HG03139 (cell line): ENCODE measurements at regions not wholly inside any gene's neighbourhood (a gene's known extent, or its start where the extent isn't known, plus 50 kb on each side); places are given as distances from the start of the nearest gene placed in this dataset.
"Not testable (repeated sequence)": the region's sequence is repeated elsewhere in the genome, so short reads cannot be mapped to it uniquely, and the experiment has no call there.

Source experiments
- ATAC-seq: cut with Tn5 transposase; IDR thresholded peaks from one replicate; pipeline ENCODE4 v1.9.1; 2021; ENCODE audit not compliant: unreplicated experiment

GRCh38 chr16:10232757-10233156, 50.5 kb upstream of the GRIN2A start:
- no peak for ATAC-seq

- ATAC-seq, result no peak
These were observed 57.4 kb upstream of the GRIN2A start for GRCh38 chr16:10239640-10240039.

- ATAC-seq, result no peak
These were observed 58.8 kb upstream of the GRIN2A start for GRCh38 chr16:10240854-10241613.

GRCh38 chr16:10242097-10242496, 59.9 kb upstream of the GRIN2A start:
- ATAC-seq, result no peak

GRCh38 chr16:10242916-10243315, 60.7 kb upstream of the GRIN2A start:
- ATAC-seq, result no peak

- no peak for ATAC-seq
These were observed 62.8 kb upstream of the GRIN2A start for GRCh38 chr16:10245002-10245401.

GRCh38 chr16:10250137-10250828, 68.1 kb upstream of the GRIN2A start:
- ATAC-seq, result no peak

GRCh38 chr16:10252155-10252554, 69.9 kb upstream of the GRIN2A start:
- ATAC-seq, result no peak

GRCh38 chr16:10253409-10253808, 71.2 kb upstream of the GRIN2A start:
- ATAC-seq, result no peak

GRCh38 chr16:10255728-10256127, 73.5 kb upstream of the GRIN2A start:
- no peak for ATAC-seq

- ATAC-seq, result no peak
These were observed 74.8 kb upstream of the GRIN2A start for GRCh38 chr16:10256784-10257641.

GRCh38 chr16:10257642-10258251, 75.5 kb upstream of the GRIN2A start:
- ATAC-seq, result not testable (repeated sequence)

GRCh38 chr16:10258930-10259603, 76.8 kb upstream of the GRIN2A start:
- not testable (repeated sequence) for ATAC-seq

GRCh38 chr16:10261077-10261476, 78.8 kb upstream of the GRIN2A start:
- no peak for ATAC-seq

- not testable (repeated sequence) for ATAC-seq
These were observed 79.3 kb upstream of the GRIN2A start for GRCh38 chr16:10261526-10261925.

- no peak for ATAC-seq
These were observed 80.3 kb upstream of the GRIN2A start for GRCh38 chr16:10262377-10263132.

- no peak for ATAC-seq
These were observed 83.8 kb upstream of the GRIN2A start for GRCh38 chr16:10265770-10266615.

- no peak for ATAC-seq
These were observed 84.6 kb upstream of the GRIN2A start for GRCh38 chr16:10266809-10267208.

- no peak for ATAC-seq
These were observed 87.4 kb upstream of the GRIN2A start for GRCh38 chr16:10269632-10270031.
